Motor neuron (in vitro differentiated cells): ENCODE measurements at regions not wholly inside any gene's neighbourhood (a gene's known extent, or its start where the extent isn't known, plus 50 kb on each side); places are given as distances from the start of the nearest gene placed in this dataset.
A peak's percentile ranks its signal among the peaks of the same experiment; 100 is the strongest.

Source experiments
- ATAC-seq, 8 experiments: fragments of 200-7000 bp; cut with Tn5 transposase; replicated peaks in 6 of 8; 2 replicates each; pipeline ENCODE4 v1.8.0; 2021; ENCODE audit warnings: mild to moderate bottlenecking in 8 of 8, moderate library complexity in 8 of 8
- H3K27ac ChIP-seq, 2 donors: fragments of 250-450 bp; sonication (Bioruptor Pico); 2 replicates each; pipeline ENCODE4 v1.9.0; 2021; ENCODE audit warnings: antibody characterized with exemption in 2 of 2, mild to moderate bottlenecking in 2 of 2, moderate library complexity in 1 of 2
- H3K4me1 ChIP-seq, 2 donors: fragments of 250-450 bp; sonication (Bioruptor Pico); replicated peaks in 1 of 2; 2 replicates each; pipeline ENCODE4 v1.6.1; 2021; ENCODE audit warnings: antibody characterized with exemption in 2 of 2, mild to moderate bottlenecking in 2 of 2, moderate library complexity in 1 of 2
- H3K4me3 ChIP-seq, 5 donors: fragments of 250-450 bp; sonication (Bioruptor Pico); 2 replicates each; pipeline ENCODE4 v1.9.0; 2021; ENCODE audit warnings: antibody characterized with exemption in 5 of 5, mild to moderate bottlenecking in 5 of 5, moderate library complexity in 4 of 5
- WGBS, 10 experiments: fragments of 450-650 bp; shearing (Covaris generic); methylation state at CpG; one replicate each; pipeline ENCODE4 v1.0.0; 2022; 5-methylcytosine and 5-hydroxymethylcytosine counted together
- in situ Hi-C, 9 experiments: fragments of 400-800 bp; cut with MboI; loops; one replicate each; pipeline ENCODE4 v1.15.0; 2021; ENCODE audit warnings: low sequenced_read_pairs in 9 of 9, low pct_unique_long_range_greater_than_20kb in 2 of 9; ENCODE audit not compliant: unreplicated experiment in 9 of 9

GRCh38 chr19:33962161-33962560, 165.5 kb downstream of the KCTD15 start:
- Histone ChIP-seq H3K4me3 (no peak overlapping the region), H3K4me1 (no peaks in the 10 kb centered on the region), H3K27ac (no peak overlapping the region)
- no peak for ATAC-seq
- 0 to 85% (median 35%) methylated on average over 1 to 2 of the region's 2 CpGs; no CpG with 5 or more reads in 4 of the 10 experiments for WGBS, 10 experiments
- in situ Hi-C loops = no loop called here

- ATAC-seq = no peak
- in situ Hi-C loops = no loop called here
- Histone ChIP-seq H3K27ac (no peak overlapping the region), H3K4me3 (no peak overlapping the region), H3K4me1 (no peaks in the 10 kb centered on the region)
- 10 to 93% (median 60%) methylated on average over 1 to 5 of the region's 7 CpGs; no CpG with 5 or more reads in 3 of the 10 experiments for WGBS, 10 experiments
Measured at GRCh38 chr19:33963514-33963913, 166.8 kb downstream of the KCTD15 start.

GRCh38 chr19:33971073-33971472, 174.4 kb downstream of the KCTD15 start:
- WGBS, 10 experiments = 0 to 60% (median 15%) methylated on average over 1 of the region's 1 CpG; no CpG with 5 or more reads in 1 of the 10 experiments
- Histone ChIP-seq H3K4me1 (no peaks in the 10 kb centered on the region), H3K27ac (no peak overlapping the region), H3K4me3 (no peak overlapping the region)
- ATAC-seq = no peak
- in situ Hi-C loops = no loop called here

DNA sequence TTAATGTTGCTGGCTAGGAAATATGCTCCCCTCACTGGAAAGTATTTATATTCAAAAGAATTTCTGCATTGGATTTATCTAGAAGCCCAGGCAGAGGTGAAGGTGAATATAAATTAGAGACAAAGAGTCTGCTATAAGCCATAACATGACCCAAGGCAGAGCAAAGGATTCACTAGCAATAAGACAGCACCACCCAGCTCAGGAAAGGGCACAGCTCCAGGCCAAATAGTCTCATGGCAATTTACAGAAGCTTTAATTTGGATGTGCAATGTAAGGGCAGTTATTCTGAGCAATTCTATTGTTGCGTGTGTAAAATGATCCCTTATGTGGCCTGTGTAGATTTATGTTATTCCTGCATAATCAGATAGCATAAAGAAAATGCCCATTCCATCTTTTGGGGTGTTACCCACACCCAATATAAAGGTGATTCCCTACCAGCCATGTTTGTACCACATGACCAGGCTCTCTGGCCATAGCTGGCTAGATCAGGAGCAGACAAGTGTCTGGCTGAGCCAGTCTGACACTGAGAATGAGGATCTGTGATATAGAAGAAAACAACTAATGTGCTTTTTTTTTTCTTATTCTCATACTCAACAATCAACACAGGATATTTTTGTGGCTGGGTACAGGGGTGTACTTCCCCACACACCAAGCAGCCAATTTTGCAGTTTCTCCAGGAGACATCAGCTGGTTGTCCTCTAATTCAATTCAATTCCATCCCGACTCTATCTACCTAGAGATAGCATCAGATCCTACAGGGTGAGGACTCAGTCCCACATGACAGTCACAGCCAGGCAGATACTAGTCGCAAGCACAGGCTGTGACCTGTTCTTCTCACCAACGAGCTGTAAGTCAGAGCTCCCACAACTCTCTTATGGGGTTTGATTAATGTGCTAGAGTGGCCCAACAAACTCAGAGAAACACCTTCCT, 181.4 kb downstream of the KCTD15 start:
- H3K4me3 ChIP-seq = no peak overlapping the region
- WGBS, 10 experiments = 0 to 100% (median 87%) methylated on average over 1 to 4 of the region's 4 CpGs; no CpG with 5 or more reads in 2 of the 10 experiments
- peak in 4 of 8 experiments; percentile 50 to 85 (median 68) for ATAC-seq
- in situ Hi-C loops = loop anchor here in 1 of 9 experiments (25.0 kb wide), 1 partner anchor 191 kb away; the partner anchor contains the start of gene KCTD15
- H3K4me1 ChIP-seq = no peaks in the 10 kb centered on the region
- no peak overlapping the region for H3K27ac ChIP-seq

DNA sequence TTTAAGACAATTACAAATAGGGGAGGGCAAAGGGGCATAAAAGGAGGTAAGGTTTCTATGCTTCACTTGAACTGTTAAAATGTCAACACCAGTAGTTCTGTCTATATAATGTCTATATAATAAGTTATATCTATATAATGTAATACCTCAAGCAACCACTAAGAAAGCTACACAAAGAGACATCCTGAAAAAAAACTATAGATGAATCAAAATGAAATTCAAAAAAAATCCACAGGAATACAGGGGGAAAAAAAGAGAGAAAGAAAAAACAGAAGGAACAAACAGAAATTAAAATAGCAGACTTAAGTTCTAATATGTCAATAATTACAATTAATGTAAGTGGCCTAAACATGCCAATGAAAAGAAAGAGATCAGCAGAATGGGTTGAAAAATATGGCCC, 186.0 kb downstream of the KCTD15 start:
- H3K4me3 ChIP-seq = no peak overlapping the region
- no peak overlapping the region for H3K27ac ChIP-seq
- H3K4me1 ChIP-seq = no peaks in the 10 kb centered on the region
- in situ Hi-C loops = loop anchor here in 1 of 9 experiments (25.0 kb wide), 1 partner anchor 195 kb away; the partner anchor contains the start of gene KCTD15
- ATAC-seq = no peak

DNA sequence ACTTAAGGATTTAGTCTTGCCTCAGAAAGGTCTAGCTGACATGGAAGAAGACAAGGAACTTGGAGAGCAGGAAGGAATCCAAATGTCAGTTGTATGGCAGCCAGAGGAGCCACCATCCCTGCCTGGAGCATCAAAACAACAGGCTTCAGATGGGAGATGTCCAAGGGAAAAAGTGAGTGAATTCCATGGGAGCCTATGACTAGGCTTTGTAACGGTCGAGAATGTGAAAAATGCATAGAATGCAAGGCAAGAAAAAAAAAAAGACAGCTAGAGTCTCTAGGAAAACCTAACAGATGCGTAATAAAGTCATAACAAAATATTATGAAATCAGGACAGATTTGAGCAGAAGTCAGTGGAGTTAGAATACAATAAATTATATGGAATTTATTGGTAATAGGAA, 183.7 kb upstream of the LSM14A start:
- 0 to 89% (median 64%) methylated on average over 2 to 3 of the region's 3 CpGs for WGBS, 10 experiments
- Histone ChIP-seq H3K4me1 (no peaks in the 10 kb centered on the region), H3K27ac (no peak overlapping the region), H3K4me3 (no peak overlapping the region)
- in situ Hi-C loops = loop anchor here in 1 of 9 experiments (25.0 kb wide), 1 partner anchor 201 kb away; the partner anchor contains the start of gene KCTD15
- no peak for ATAC-seq

GRCh38 chr19:33997690-33998089, 174.6 kb upstream of the LSM14A start:
- Histone ChIP-seq H3K4me3 (no peak overlapping the region), H3K4me1 (no peaks in the 10 kb centered on the region), H3K27ac (no peak overlapping the region)
- 7 to 100% (median 88%) methylated on average over 1 to 2 of the region's 2 CpGs; no CpG with 5 or more reads in 1 of the 10 experiments for WGBS, 10 experiments
- in situ Hi-C loops = loop anchor here in 1 of 9 experiments (25.0 kb wide), 1 partner anchor 210 kb away; the partner anchor contains the start of gene KCTD15
- ATAC-seq = no peak

- Histone ChIP-seq H3K4me1 (no peaks in the 10 kb centered on the region), H3K27ac (no peak overlapping the region), H3K4me3 (no peak overlapping the region)
- in situ Hi-C loops = loop anchor here in 1 of 9 experiments (25.0 kb wide), 1 partner anchor 211 kb away; the partner anchor contains the start of gene KCTD15
- 0 to 70% (median 19%) methylated on average over 3 to 5 of the region's 5 CpGs for whole genome bisulfite sequencing, 10 experiments
- ATAC-seq = peak in 2 of 8 experiments; percentile 18 to 44
Measured at GRCh38 chr19:33998302-33998701, 174.0 kb upstream of the LSM14A start.

- 24 to 96% (median 73%) methylated on average over 2 to 4 of the region's 4 CpGs for WGBS, 10 experiments
- no peaks in the 10 kb centered on the region for H3K4me1 ChIP-seq
- no peak overlapping the region for H3K27ac ChIP-seq
- ATAC-seq = no peak
- no peak overlapping the region for H3K4me3 ChIP-seq
- in situ Hi-C loops = loop anchor here in 1 of 9 experiments (25.0 kb wide), 1 partner anchor 212 kb away; the partner anchor contains the start of gene KCTD15
Measured at GRCh38 chr19:33998739-33999345, 173.5 kb upstream of the LSM14A start.

- no peak for ATAC-seq
- Histone ChIP-seq H3K4me1 (no peaks in the 10 kb centered on the region), H3K4me3 (no peak overlapping the region), H3K27ac (no peak overlapping the region)
- in situ Hi-C loops = loop anchor here in 2 of 9 experiments (25.0 kb wide), 1 partner anchor 230 kb away; the partner anchor contains the start of gene KCTD15 (in 2 of the 2)
- whole genome bisulfite sequencing, 10 experiments = 0 to 80% (median 47%) methylated on average over 1 to 3 of the region's 3 CpGs; no CpG with 5 or more reads in 1 of the 10 experiments
Measured at GRCh38 chr19:34017024-34017423, 155.3 kb upstream of the LSM14A start.

- WGBS, 10 experiments = 0 to 87% (median 61%) methylated on average over 1 to 5 of the region's 5 CpGs
- Histone ChIP-seq H3K4me3 (no peak overlapping the region), H3K4me1 (no peaks in the 10 kb centered on the region), H3K27ac (no peak overlapping the region)
- ATAC-seq = no peak
- in situ Hi-C loops = loop anchor here in 2 of 9 experiments (25.0 kb wide), 1 partner anchor 230 kb away; the partner anchor contains the start of gene KCTD15 (in 2 of the 2)
Measured at GRCh38 chr19:34017601-34018000, 154.7 kb upstream of the LSM14A start.

- ATAC-seq = no peak
- WGBS, 10 experiments = 17 to 100% (median 87%) methylated on average over 1 of the region's 1 CpG; no CpG with 5 or more reads in 2 of the 10 experiments
- no peaks in the 10 kb centered on the region for H3K4me1 ChIP-seq
Measured at GRCh38 chr19:34018546-34018945, 153.8 kb upstream of the LSM14A start.

GRCh38 chr19:34023381-34023780, 148.9 kb upstream of the LSM14A start:
- in situ Hi-C loops = loop anchor here in 2 of 9 experiments (25.0 kb wide), 1 partner anchor 236 kb away; the partner anchor contains the start of gene KCTD15 (in 2 of the 2)
- 6 to 90% (median 77%) methylated on average over 2 to 5 of the region's 5 CpGs for WGBS, 10 experiments
- ATAC-seq = no peak

More at GRCh38 chr19:34018546-34018945, 153.8 kb upstream of the LSM14A start:
- in situ Hi-C loops = loop anchor here in 2 of 9 experiments (25.0 kb wide), 1 partner anchor 231 kb away; the partner anchor contains the start of gene KCTD15 (in 2 of the 2)
- no peak overlapping the region for H3K27ac ChIP-seq
- no peak overlapping the region for H3K4me3 ChIP-seq

More at GRCh38 chr19:34023381-34023780, 148.9 kb upstream of the LSM14A start:
- Histone ChIP-seq H3K27ac (no peak overlapping the region), H3K4me3 (no peak overlapping the region), H3K4me1 (no peaks in the 10 kb centered on the region)
